D721Med (cell line): ENCODE measurements at regions not wholly inside any gene's neighbourhood (a gene's known extent, or its start where the extent isn't known, plus 50 kb on each side); places are given as distances from the start of the nearest gene placed in this dataset.

ENCODE experiments used
- DNase-seq: peaks from one replicate; pipeline ENCODE4 v3.0.0; 2011; ENCODE audit warnings: low spot score; ENCODE audit not compliant: insufficient read length
- FAIRE-seq: peaks from 2 replicates; lab custom pipeline; 2011; peaks lifted over from hg19 to GRCh38; lab: Jason Lieb, UNC
- TF ChIP-seq, protein P1 (sequence below): IDR thresholded peaks from 2 replicates; pipeline ENCODE4 v1.5.1; 2012; ENCODE audit warnings: mild to moderate bottlenecking, control low read depth; ENCODE audit not compliant: insufficient read depth; ENCODE audit errors: missing control alignments

- DNase-seq: no peak
- TF ChIP-seq, protein P1, sequence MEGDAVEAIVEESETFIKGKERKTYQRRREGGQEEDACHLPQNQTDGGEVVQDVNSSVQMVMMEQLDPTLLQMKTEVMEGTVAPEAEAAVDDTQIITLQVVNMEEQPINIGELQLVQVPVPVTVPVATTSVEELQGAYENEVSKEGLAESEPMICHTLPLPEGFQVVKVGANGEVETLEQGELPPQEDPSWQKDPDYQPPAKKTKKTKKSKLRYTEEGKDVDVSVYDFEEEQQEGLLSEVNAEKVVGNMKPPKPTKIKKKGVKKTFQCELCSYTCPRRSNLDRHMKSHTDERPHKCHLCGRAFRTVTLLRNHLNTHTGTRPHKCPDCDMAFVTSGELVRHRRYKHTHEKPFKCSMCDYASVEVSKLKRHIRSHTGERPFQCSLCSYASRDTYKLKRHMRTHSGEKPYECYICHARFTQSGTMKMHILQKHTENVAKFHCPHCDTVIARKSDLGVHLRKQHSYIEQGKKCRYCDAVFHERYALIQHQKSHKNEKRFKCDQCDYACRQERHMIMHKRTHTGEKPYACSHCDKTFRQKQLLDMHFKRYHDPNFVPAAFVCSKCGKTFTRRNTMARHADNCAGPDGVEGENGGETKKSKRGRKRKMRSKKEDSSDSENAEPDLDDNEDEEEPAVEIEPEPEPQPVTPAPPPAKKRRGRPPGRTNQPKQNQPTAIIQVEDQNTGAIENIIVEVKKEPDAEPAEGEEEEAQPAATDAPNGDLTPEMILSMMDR: no peak
- FAIRE-seq: peak; percentile 94
Observed at GRCh38 chr18:57866355-57866754, 63.2 kb upstream of the ATP8B1 start.

DNA sequence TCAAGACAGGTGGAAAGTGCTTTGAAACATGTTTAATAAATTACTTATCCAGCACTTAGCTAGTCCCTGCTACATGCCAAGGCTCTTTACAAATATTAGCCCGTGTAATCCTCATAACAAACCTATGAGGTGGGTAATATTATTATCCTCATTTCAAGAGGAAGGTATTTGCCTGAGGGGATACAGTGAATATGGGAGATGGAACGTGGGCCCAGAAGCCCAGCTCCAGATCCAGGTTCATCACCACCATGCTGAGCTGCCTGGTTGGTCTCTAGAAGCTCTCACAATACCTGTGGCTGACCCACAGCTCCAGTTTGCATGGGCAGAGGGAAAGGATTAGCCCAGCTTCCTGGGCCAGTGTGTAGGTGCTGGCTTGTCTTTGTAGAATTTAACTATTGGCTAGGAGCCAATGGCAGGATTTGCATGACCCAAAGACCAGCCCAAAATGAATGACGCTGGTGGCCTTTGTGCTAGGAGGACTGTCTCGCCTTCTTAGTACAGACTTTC lies 61.6 kb upstream of the ATP8B1 start:
- TF ChIP-seq, protein P1: no peak
- DNase-seq: no peak
- FAIRE-seq: peak; percentile 55

DNA sequence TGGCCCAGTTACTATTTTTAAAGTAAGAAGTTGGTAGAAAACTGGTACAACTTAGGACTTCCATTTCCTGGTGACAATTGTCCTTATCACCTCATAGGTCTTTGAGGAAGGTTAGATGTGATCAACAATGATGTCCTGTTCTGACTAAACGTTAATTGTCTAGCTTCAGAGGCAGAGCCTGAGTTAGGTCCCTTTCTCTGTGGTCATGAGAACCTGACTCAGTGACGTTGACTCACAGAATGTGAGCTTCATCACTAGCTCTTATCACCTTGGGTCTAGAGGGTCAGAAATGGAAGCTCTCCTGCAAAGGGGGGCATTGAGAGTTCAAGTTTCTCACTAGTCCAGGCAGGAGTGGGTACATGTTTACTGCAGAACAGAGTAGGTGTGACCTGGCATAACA lies 60.6 kb upstream of the ATP8B1 start:
- no peak for DNase-seq
- peak; percentile 90 for FAIRE-seq
- TF ChIP-seq, protein P1: no peak

DNA sequence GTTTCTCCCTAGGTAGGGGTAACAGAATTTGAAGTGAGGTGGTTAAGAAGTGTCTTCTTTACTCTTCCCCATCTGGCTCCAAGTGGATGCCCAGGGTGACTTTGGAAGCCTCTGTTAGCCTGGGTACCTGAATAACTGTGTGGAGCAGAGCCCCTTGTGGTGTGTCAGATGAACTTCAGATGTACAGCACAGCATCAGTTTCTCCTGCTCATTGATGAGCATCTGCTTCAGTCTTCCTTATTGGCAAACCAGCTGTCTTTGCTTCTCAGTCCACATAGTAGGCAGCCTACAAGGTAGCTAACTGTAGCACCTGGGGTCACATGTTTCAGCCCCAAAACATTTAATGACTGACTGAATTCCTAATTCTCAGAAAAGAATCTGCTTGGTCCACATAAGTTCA lies 56.2 kb upstream of the ATP8B1 start:
- FAIRE-seq (peak; percentile 93), DNase-seq (no peak)
- TF ChIP-seq, protein P1: peak; percentile 27

DNA sequence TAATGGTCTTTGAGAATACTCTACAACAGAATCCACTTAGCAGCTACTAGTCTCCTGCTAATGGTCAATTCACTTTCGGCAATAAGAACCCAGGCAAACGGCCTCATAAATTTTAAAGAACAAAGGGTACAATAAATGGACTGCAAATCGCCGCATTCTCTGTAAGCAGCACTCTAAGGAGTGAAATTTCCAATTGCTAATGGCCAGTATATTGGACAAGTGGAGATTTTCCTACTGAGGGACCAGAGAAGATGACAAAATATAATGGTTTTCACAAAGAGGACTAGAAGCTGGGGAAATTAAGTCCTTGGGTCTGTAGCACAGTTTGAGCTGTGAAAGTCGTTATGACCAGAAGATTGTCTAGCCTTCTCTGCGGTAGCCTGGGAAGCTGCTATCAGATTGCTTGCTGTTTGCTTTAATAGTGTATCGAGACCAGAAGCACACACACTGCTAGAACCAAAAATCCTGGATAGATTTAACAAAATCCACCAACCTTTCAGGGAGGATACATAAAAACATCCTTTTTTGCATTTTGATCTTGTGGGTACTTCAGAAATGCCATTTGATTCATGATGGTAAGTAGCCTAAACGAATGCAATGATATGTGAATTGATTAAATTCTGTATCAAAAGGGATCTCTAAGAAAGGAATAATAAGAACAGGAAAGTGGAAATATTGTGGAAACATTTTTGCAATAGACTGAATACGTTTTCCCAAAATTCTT lies 53.6 kb upstream of the ATP8B1 start:
- DNase-seq: no peak
- FAIRE-seq: peak; percentile 96
- TF ChIP-seq, protein P1: no peak

- DNase-seq: no peak
Observed at GRCh38 chr18:57856128-57856527, 53.0 kb upstream of the ATP8B1 start.

More at GRCh38 chr18:57856128-57856527, 53.0 kb upstream of the ATP8B1 start:
- FAIRE-seq: peak; percentile 96
- TF ChIP-seq, protein P1: no peak
